Stomach (tissue), 8 donors: ENCODE measurements at regions not wholly inside any gene's neighbourhood (a gene's known extent, or its start where the extent isn't known, plus 50 kb on each side); places are given as distances from the start of the nearest gene placed in this dataset.

Experiments used
- DNase-seq, 2 donors: peaks; one replicate each; pipeline versions ENCODE4 v3.0.0 to v3.0.0-alpha.2; 2013 to 2019
- H3K27ac ChIP-seq, 5 donors: fragments of 200-600 bp in 4 of 5; sonication (generic) in 4 of 5; one replicate each; pipeline ENCODE4 v1.5.1; 2013 to 2019; ENCODE audit warnings: mild to moderate bottlenecking in 1 of 5, moderate library complexity in 1 of 5
- H3K27me3 ChIP-seq, 3 donors: fragments of 200-600 bp; sonication (generic); one replicate each; pipeline ENCODE4 v1.5.1; 2017 to 2019; ENCODE audit warnings: mixed run types in 1 of 3
- H3K36me3 ChIP-seq, 4 donors: fragments of 200-600 bp; sonication (generic); 1 replicate in 3 of 4; 2 replicates in 1 of 4; pipeline ENCODE4 v1.5.1; 2016 to 2019
- H3K4me1 ChIP-seq, 4 donors: fragments of 200-600 bp; sonication (generic); one replicate each; pipeline ENCODE4 v1.5.1; 2016 to 2019
- H3K4me3 ChIP-seq, 4 donors: fragments of 200-600 bp; sonication (generic) in 3 of 4; one replicate each; pipeline ENCODE4 v1.5.1; 2016 to 2019; ENCODE audit warnings: mild to moderate bottlenecking in 1 of 4
- H3K9me3 ChIP-seq, 4 donors: fragments of 200-600 bp; sonication (generic); one replicate each; pipeline ENCODE4 v1.5.1; 2016 to 2019
- CTCF ChIP-seq, 7 experiments: fragments of 450-650 bp in 4 of 7; fragments of 200-600 bp in 3 of 7; sonication (generic) in 3 of 7; IDR thresholded peaks; one replicate each; pipeline ENCODE4 v1.5.1; 2016 to 2019; ENCODE audit warnings: antibody characterized with exemption in 7 of 7, control low read depth in 2 of 7, mild to moderate bottlenecking in 1 of 7
- EP300 ChIP-seq: sonication (generic); formaldehyde crosslinking; IDR thresholded peaks from one replicate; pipeline ENCODE4 v1.6.1; 2017; ENCODE audit warnings: antibody characterized with exemption
- POLR2A ChIP-seq, 4 donors: fragments of 450-650 bp; IDR thresholded peaks; one replicate each; pipeline ENCODE4 v1.6.1; 2016; ENCODE audit warnings: antibody characterized with exemption in 4 of 4, control low read depth in 2 of 4, mild to moderate bottlenecking in 1 of 4, moderate library complexity in 1 of 4
- POLR2AphosphoS5 ChIP-seq, 3 donors: sonication (generic); formaldehyde crosslinking; IDR thresholded peaks; one replicate each; pipeline ENCODE4 v1.6.1; 2016; ENCODE audit warnings: antibody characterized with exemption in 3 of 3
- WGBS, 5 donors: extraction: QIAGEN DNeasy Blood & Tissue Kit in 3 of 5; methylation state at CpG; one replicate each; pipeline versions ENCODE4 v1.1.5 to v1.1.7; 2013 to 2018; 5-methylcytosine and 5-hydroxymethylcytosine counted together
- intact Hi-C: fragments of 100-400 bp; cut with DNase I; formaldehyde crosslinking; loops from one replicate; pipeline ENCODE4 v1.15.1; 2023; ENCODE audit warnings: low total_unique reads
- donor health status: healthy with polysubstance abuse.
- donor health status: Bipolar disorder and iron deficiency.
- donor health status: healthy.

GRCh38 chr14:99078426-99078825, 193.6 kb downstream of the BCL11B start:
- Histone ChIP-seq H3K4me3 (no peak overlapping the region), H3K27ac (no peak overlapping the region), H3K9me3 (peaks cover 0 to 22% (median 15%) of the 10 kb centered on the region in 4 donors), H3K36me3 (no peaks in the 10 kb centered on the region), H3K27me3 (peaks cover 0 to 5% (median 0%) of the 10 kb centered on the region in 3 donors), H3K4me1 (no peaks in the 10 kb centered on the region)
- DNase-seq, result no peak
- TF ChIP-seq CTCF (IDR thresholded peaks at IDR 0.05) (no peak), POLR2AphosphoS5 (IDR thresholded peaks at IDR 0.05) (no peak), POLR2A (IDR thresholded peaks at IDR 0.05) (no peak), EP300 (no peak)
- intact Hi-C loops, result no loop called here
- 63 to 83% (median 75%) methylated on average over 7 of the region's 7 CpGs for WGBS, 5 donors

GRCh38 chr14:99079061-99079727, 192.8 kb downstream of the BCL11B start:
- no peak for TF ChIP-seq CTCF (IDR thresholded peaks at IDR 0.05)
- no peak for TF ChIP-seq EP300
- no peak for TF ChIP-seq POLR2AphosphoS5 (IDR thresholded peaks at IDR 0.05)
- no peak for TF ChIP-seq POLR2A (IDR thresholded peaks at IDR 0.05)
- H3K27ac ChIP-seq, result no peak overlapping the region
- H3K36me3 ChIP-seq, result no peaks in the 10 kb centered on the region
- H3K4me3 ChIP-seq, result no peak overlapping the region
- no peak for DNase-seq
- intact Hi-C loops, result no loop called here
- peaks cover 0 to 28% (median 18%) of the 10 kb centered on the region in 4 donors for H3K9me3 ChIP-seq
- no peaks in the 10 kb centered on the region for H3K4me1 ChIP-seq
- WGBS, 5 donors, result 83 to 89% (median 86%) methylated on average over 9 of the region's 9 CpGs
- peaks cover 0 to 5% (median 0%) of the 10 kb centered on the region in 3 donors for H3K27me3 ChIP-seq

- Histone ChIP-seq H3K4me1 (no peaks in the 10 kb centered on the region), H3K27me3 (peaks cover 0 to 5% (median 0%) of the 10 kb centered on the region in 3 donors), H3K9me3 (peaks cover 0 to 28% (median 18%) of the 10 kb centered on the region in 4 donors), H3K4me3 (no peak overlapping the region), H3K27ac (no peak overlapping the region), H3K36me3 (no peaks in the 10 kb centered on the region)
- intact Hi-C loops, result no loop called here
- TF ChIP-seq POLR2A (IDR thresholded peaks at IDR 0.05) (no peak), EP300 (no peak)
- no peak for DNase-seq
- WGBS, 5 donors, result 68 to 86% (median 76%) methylated on average over 3 of the region's 3 CpGs
Observed at GRCh38 chr14:99080306-99080705, 191.7 kb downstream of the BCL11B start.

GRCh38 chr14:99081156-99081765, 190.7 kb downstream of the BCL11B start:
- H3K4me3 ChIP-seq, result no peak overlapping the region
- H3K36me3 ChIP-seq, result no peaks in the 10 kb centered on the region
- no peak for DNase-seq
- no peak for TF ChIP-seq CTCF (IDR thresholded peaks at IDR 0.05)
- TF ChIP-seq POLR2A (IDR thresholded peaks at IDR 0.05), result no peak
- no peak for TF ChIP-seq EP300
- no peak for TF ChIP-seq POLR2AphosphoS5 (IDR thresholded peaks at IDR 0.05)
- peaks cover 0 to 5% (median 0%) of the 10 kb centered on the region in 3 donors for H3K27me3 ChIP-seq
- no peak overlapping the region for H3K27ac ChIP-seq
- peaks cover 0 to 28% (median 18%) of the 10 kb centered on the region in 4 donors for H3K9me3 ChIP-seq
- WGBS, 5 donors, result 82 to 93% (median 90%) methylated on average over 9 of the region's 9 CpGs
- H3K4me1 ChIP-seq, result no peaks in the 10 kb centered on the region
- intact Hi-C loops, result no loop called here

GRCh38 chr14:99081880-99082279, 190.1 kb downstream of the BCL11B start:
- WGBS, 5 donors, result 61 to 86% (median 81%) methylated on average over 2 of the region's 2 CpGs
- DNase-seq, result no peak
- H3K4me3 ChIP-seq, result no peak overlapping the region
- H3K27ac ChIP-seq, result no peak overlapping the region
- H3K4me1 ChIP-seq, result no peaks in the 10 kb centered on the region
- TF ChIP-seq POLR2AphosphoS5 (IDR thresholded peaks at IDR 0.05) (no peak), CTCF (IDR thresholded peaks at IDR 0.05) (no peak), POLR2A (IDR thresholded peaks at IDR 0.05) (no peak), EP300 (no peak)
- H3K9me3 ChIP-seq, result peaks cover 0 to 28% (median 18%) of the 10 kb centered on the region in 4 donors
- intact Hi-C loops, result no loop called here
- H3K36me3 ChIP-seq, result no peaks in the 10 kb centered on the region
- H3K27me3 ChIP-seq, result peaks cover 0 to 5% (median 0%) of the 10 kb centered on the region in 3 donors
